CD4-positive, alpha-beta T cell treated with Interleukin-17A for 1 hour (primary cell): ENCODE measurements at regions not wholly inside any gene's neighbourhood (a gene's known extent, or its start where the extent isn't known, plus 50 kb on each side); places are given as distances from the start of the nearest gene placed in this dataset.
"Not testable (repeated sequence)": the region's sequence is repeated elsewhere in the genome, so short reads cannot be mapped to it uniquely, and the experiment has no call there.

ENCODE experiments used
- DNase-seq: peaks from one replicate; pipeline ENCODE4 v3.0.0-alpha.2; 2020

DNA sequence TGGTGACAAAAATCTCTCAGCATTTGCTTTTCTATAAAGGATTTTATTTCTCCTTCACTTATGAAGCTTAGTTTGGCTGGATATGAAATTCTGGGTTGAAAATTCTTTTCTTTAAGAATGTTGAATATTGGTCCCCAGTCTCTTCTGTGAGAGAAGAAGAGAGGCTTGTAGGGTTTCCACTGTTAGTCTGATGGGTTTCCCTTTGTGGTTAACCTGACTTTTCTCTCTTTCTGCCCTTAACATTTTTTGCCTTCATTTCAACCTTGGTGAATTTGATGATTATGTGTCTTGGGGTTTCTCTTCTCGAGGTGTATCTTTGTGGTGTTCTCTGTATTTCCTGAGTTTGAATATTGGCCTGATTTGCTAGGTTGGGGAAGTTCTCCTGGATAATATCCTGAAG lies 116.9 kb upstream of the ZEB2 start:
- DNase-seq, result peak; percentile 19

DNA sequence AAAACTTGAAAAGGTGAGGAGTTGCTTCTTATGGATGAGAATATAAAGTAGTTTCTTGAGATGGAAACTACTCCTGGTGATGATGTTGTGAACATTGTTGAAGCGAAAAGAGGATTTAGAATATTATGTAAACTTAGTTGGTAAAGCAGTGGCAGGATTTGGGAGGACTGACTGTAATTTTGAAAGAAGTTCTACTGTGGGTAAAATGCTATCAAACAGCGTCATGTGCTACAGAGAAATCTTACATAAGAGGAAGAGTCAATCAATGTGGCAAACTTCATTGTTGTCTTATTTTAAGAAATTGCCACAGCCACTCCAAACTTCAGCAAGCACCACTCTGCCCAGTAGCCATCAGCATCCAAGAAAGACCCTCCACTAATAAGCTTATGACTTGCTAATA lies 112.9 kb upstream of the ZEB2 start:
- DNase-seq, result no peak

GRCh38 chr2:144631636-144632035 lies 111.7 kb upstream of the ZEB2 start:
- DNase-seq, result no peak

- DNase-seq, result no peak
Observed at GRCh38 chr2:144630459-144631215, 110.7 kb upstream of the ZEB2 start.

DNA sequence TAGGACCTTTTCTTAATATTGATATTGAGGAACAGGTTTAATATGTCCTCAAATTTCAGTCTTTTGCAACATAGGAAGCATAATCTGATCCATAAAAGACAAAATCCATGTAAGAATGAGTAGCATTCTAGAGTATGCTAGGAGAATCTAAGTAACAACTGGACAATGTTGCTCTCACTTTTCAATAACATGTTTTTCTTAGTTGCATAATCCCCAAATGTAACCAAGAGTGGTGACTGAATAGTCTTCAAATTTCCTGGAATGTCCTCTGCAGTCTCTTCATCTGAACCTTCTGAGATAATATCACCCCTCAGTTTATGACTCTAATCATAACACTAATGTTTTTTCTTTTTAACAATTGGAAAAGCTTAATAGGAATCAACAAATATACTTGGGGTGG lies 110.0 kb upstream of the ZEB2 start:
- DNase-seq, result no peak

DNA sequence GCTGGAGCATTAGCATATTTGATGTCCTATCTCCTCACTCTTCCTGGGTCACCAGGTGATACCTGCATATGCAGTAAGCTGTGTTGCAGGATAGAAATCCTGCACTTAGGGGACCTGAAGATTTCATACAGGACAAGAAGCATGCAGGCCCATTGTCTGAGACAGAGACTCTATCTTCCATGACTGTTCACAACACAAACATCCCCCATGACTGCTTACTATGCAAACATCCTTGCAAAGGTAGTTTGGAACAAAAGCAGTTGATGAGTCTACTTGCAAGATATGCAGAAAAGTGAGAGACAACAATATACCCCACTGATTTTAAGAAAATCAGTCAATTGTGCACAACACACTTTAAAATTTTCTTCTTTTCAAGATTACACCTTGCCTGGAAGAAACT lies 108.6 kb upstream of the ZEB2 start:
- no peak for DNase-seq

DNA sequence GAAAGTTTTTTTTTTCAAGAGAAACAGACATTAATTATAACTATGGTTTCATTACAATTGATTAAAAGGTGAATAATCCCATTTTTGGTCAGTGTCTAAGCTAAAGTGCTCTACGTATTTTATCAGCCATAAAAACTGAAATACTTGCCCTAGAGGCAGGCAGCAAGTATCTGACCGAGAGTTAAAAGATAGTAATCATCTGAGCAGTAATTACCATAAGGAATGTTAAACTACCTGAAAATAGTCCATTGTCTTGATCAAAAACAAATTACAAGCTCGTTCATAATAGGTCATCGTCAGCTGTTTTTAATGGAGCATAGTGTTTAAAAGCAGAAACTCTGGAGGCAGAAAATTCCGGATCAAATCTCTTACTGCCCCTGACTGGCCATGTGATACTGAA lies 105.7 kb upstream of the ZEB2 start:
- no peak for DNase-seq

GRCh38 chr2:144625226-144625625 lies 105.3 kb upstream of the ZEB2 start:
- no peak for DNase-seq

DNA sequence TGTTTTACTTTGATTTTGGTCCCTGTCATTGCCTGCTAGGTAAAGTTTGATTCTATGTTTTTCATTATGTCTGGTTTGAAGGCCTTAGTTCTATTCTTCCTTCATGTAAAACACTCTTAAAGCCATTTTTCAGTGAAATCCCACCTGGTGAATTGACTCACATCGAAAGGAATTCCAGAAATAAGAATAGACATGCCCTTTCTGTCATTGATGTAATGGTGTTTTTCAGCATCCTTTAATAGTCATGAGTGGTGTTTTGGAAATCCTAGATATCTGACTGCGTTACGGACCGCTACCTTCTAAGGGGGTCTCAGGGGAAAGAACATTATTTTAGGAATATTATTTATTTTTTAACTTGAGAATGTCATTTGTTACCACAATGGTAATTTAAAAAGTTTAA lies 104.5 kb upstream of the ZEB2 start:
- DNase-seq, result no peak

GRCh38 chr2:144622373-144622772 lies 102.5 kb upstream of the ZEB2 start:
- DNase-seq, result not testable (repeated sequence)

GRCh38 chr2:144621266-144621665 lies 101.3 kb upstream of the ZEB2 start:
- no peak for DNase-seq

GRCh38 chr2:144619760-144620159 lies 99.8 kb upstream of the ZEB2 start:
- DNase-seq, result no peak

GRCh38 chr2:144617171-144617570 lies 97.3 kb upstream of the ZEB2 start:
- DNase-seq, result not testable (repeated sequence)

DNA sequence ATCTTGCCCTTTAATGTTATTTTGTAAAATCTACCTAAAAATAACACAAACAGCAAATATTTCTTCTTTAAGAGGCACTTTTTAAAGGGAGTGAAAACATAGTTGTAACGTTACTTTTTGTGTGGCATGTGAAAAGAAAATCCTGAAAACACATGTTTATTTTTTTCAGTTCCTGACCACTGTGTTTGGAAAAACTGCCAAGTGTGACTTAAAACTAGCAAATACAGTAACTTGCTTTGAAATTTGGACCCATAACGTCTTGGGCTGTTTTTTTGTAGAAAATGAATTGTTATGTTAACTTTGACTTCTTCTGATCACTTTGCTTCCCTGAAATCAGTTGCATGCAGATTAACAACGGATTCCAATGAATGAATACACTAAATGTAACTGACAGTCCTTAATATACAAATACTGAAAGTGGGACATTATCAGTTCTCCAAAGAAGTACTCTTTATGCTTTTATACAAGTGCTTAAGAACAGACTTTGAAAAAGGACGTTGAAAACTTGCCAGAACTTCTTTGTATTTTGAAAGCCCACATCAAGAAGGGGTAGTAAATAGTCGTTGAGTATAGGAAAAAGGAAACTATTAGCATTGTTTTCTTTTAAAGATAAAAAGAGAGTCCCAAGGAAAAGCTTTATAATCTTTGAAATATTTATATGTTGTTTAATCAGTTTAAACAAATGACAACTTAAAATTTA lies 96.1 kb upstream of the ZEB2 start:
- no peak for DNase-seq

DNA sequence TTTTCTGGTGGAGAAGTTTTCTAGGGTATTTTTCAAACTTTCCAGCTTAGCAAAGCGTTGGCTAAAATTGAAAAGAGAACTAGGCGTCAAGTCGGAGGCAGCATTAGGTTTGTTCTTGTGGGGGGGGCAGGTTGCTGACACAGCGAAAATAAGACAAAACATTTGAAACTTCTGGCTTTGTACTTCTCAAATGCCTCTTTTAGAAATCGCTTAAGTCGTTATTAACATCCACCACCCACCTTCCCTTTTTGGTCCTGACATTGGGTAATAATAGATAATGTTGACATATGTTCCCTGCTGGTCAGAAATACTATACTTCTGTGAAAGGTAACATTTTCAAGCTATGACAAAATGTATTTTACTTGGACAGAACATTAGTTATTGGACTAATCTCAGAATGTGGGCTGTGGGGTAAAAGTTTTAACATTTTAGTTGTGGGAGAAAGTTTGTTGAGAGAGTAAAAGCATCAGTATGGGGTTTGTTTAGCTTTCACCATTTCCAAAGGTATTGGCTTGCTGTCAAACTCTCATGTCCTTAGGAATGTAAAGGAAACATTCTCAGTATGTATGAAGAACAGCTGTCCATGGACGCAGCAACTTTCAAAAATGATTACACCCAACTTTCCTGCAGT lies 88.1 kb upstream of the ZEB2 start:
- peak; percentile 34 for DNase-seq

- no peak for DNase-seq
Observed at GRCh38 chr2:144607099-144607498, 87.2 kb upstream of the ZEB2 start.

DNA sequence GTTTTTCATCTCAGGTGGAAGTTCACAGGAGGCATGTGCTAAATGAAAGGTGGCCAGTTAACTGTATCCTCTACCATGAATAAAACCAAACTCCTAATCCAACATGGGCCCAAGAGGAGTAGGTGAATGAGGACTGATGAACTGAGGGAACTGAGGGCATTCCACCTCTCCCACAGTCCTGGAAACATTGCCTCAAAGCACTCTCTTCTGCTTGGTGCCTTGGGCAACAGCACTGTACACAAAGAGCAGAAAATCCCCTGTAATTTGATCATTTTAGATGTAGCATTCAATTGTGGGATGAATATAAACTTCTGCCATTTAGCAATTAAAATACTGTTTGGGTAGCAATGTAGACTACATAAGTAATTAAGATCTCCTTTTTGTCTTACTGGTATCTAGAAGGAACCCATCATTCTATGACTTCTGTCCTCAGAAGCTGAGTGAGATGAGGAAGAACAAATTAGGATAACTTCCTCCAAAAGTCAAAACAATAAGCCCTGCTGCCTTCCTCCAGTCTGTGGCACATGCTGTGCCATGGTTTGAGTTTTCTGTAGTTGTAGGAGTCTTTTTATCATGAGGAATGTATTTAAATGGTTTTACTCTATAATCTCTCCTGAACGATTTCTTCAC lies 86.7 kb upstream of the ZEB2 start:
- DNase-seq, result no peak

GRCh38 chr2:144605231-144605840 lies 85.4 kb upstream of the ZEB2 start:
- DNase-seq, result no peak

- DNase-seq, result no peak
Observed at GRCh38 chr2:144603334-144603733, 83.4 kb upstream of the ZEB2 start.

- no peak for DNase-seq
Observed at GRCh38 chr2:144598906-144599305, 79.0 kb upstream of the ZEB2 start.

- peak; percentile 36 for DNase-seq
Observed at GRCh38 chr2:144597894-144598593, 78.1 kb upstream of the ZEB2 start.

DNA sequence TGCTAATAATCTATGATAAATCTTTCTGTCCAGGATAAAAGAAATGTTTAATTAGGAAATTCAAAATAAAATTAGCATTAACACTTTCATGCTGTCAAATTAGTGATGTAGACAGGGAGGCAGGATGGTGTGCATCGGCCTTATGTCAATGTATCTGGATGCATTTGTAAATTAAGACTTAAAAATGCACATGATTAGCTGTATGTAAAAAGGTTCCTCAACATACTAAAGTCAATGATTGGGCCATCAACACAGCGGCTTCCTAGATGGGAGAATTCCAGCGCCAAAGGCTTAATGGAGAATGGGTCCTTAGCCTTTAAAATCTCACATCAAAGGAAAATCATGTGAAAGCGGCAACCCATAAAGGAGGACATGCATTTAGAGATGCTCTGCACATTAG lies 77.5 kb upstream of the ZEB2 start:
- no peak for DNase-seq
